ENCODE measurements at regions not wholly inside any gene's neighbourhood (a gene's known extent, or its start where the extent isn't known, plus 50 kb on each side); places are given as distances from the start of the nearest gene placed in this dataset.

- no peak overlapping the region for H3K27ac ChIP-seq (ENCODE audit: low read depth in 1 of 2, low read length in 2 of 2)
- WGBS, result 76% methylated on average over 9 of the region's 9 CpGs
Measured at GRCh38 chr11:130629039-130629438, 180.6 kb downstream of the ADAMTS15 start.

More at GRCh38 chr11:130629039-130629438, 180.6 kb downstream of the ADAMTS15 start:
- TF ChIP-seq NR2F2 (IDR thresholded peaks at IDR 0.05), result no peak
- TF ChIP-seq CTCF (IDR thresholded peaks at IDR 0.05; ENCODE audit: low read depth, low read length, missing input control), result no peak
- no peak for TF ChIP-seq TAF1 (conservative IDR thresholded peaks at IDR 0.05)
- no peak for TF ChIP-seq HNF4A (conservative IDR thresholded peaks at IDR 0.05)
- no peak for TF ChIP-seq SP1 (IDR thresholded peaks at IDR 0.05)
- TF ChIP-seq EGR1 (IDR thresholded peaks at IDR 0.05; ENCODE audit: low read depth in 2 of 2), result no peak
- no peak for TF ChIP-seq REST (IDR thresholded peaks at IDR 0.05)
- no peak for TF ChIP-seq RAD21 (IDR thresholded peaks at IDR 0.05)
- no peak for TF ChIP-seq MAX (IDR thresholded peaks at IDR 0.05)
- TF ChIP-seq ZBTB33 (IDR thresholded peaks at IDR 0.05), result no peak
- TF ChIP-seq FOXA2 (IDR thresholded peaks at IDR 0.05), result no peak
- no peak for TF ChIP-seq JUND (IDR thresholded peaks at IDR 0.05)
- no peak for TF ChIP-seq GABPA (IDR thresholded peaks at IDR 0.05 in 1 of 2, conservative IDR thresholded peaks at IDR 0.05 in 1 of 2)
- DNase-seq (ENCODE audit: low spot score), result no peak
- Histone ChIP-seq H3K9me3 (ENCODE audit: control insufficient read depth in 4 of 4, low read length in 3 of 4) (no peaks in the 10 kb centered on the region), H3K4me3 (ENCODE audit: low read depth in 1 of 3, low read length in 3 of 3) (no peak overlapping the region), H3K36me3 (ENCODE audit: control insufficient read depth in 4 of 4, insufficient read depth in 3 of 4, low read depth in 1 of 4, low read length in 3 of 4) (no peaks in the 10 kb centered on the region), H3K9ac (ENCODE audit: low read depth in 1 of 2, low read length in 2 of 2) (no peak overlapping the region), H3K4me1 (ENCODE audit: control insufficient read depth in 4 of 4, insufficient read depth in 4 of 4, low read length in 3 of 4) (no peaks in the 10 kb centered on the region), H3K27me3 (ENCODE audit: control insufficient read depth in 4 of 4, insufficient read depth in 4 of 4, low read length in 3 of 4) (peaks cover 0 to 12% (median 0%) of the 10 kb centered on the region in 4 donors)
